Astrocyte (in vitro differentiated cells and primary cell): ENCODE measurements at regions not wholly inside any gene's neighbourhood (a gene's known extent, or its start where the extent isn't known, plus 50 kb on each side); places are given as distances from the start of the nearest gene placed in this dataset.

Experiments used
- EZH2 ChIP-seq: IDR thresholded peaks from 2 replicates; pipeline ENCODE4 v1.6.1; 2012; ENCODE audit warnings: mild to moderate bottlenecking, low read length, inconsistent platforms; ENCODE audit not compliant: insufficient read depth
- TF ChIP-seq, protein P1 (sequence below): IDR thresholded peaks from 2 replicates; pipeline ENCODE4 v1.5.1; 2011; ENCODE audit warnings: low read depth, mild to moderate bottlenecking, inconsistent platforms, low read length, moderate library complexity; ENCODE audit not compliant: insufficient read depth

- TF ChIP-seq, protein P1, sequence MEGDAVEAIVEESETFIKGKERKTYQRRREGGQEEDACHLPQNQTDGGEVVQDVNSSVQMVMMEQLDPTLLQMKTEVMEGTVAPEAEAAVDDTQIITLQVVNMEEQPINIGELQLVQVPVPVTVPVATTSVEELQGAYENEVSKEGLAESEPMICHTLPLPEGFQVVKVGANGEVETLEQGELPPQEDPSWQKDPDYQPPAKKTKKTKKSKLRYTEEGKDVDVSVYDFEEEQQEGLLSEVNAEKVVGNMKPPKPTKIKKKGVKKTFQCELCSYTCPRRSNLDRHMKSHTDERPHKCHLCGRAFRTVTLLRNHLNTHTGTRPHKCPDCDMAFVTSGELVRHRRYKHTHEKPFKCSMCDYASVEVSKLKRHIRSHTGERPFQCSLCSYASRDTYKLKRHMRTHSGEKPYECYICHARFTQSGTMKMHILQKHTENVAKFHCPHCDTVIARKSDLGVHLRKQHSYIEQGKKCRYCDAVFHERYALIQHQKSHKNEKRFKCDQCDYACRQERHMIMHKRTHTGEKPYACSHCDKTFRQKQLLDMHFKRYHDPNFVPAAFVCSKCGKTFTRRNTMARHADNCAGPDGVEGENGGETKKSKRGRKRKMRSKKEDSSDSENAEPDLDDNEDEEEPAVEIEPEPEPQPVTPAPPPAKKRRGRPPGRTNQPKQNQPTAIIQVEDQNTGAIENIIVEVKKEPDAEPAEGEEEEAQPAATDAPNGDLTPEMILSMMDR, result no peak
- no peak for TF ChIP-seq EZH2
Observed at GRCh38 chr13:80451641-80452040, 110.7 kb upstream of the SPRY2 start.
